GM19324 (cell line): ENCODE measurements at regions not wholly inside any gene's neighbourhood (a gene's known extent, or its start where the extent isn't known, plus 50 kb on each side); places are given as distances from the start of the nearest gene placed in this dataset.

Source experiments
- ATAC-seq: cut with Tn5 transposase; IDR thresholded peaks from one replicate; pipeline ENCODE4 v1.9.1; 2021; ENCODE audit warnings: mild to moderate bottlenecking, moderate library complexity; ENCODE audit not compliant: unreplicated experiment, low FRiP score

GRCh38 chr13:76715621-76716020, 170.6 kb downstream of the KCTD12 start:
- no peak for ATAC-seq

- no peak for ATAC-seq
Observed at GRCh38 chr13:76715075-76715474, 171.1 kb downstream of the KCTD12 start.

GRCh38 chr13:76713280-76713679, 172.9 kb downstream of the KCTD12 start:
- ATAC-seq: no peak

- no peak for ATAC-seq
Observed at GRCh38 chr13:76711550-76712182, 174.5 kb downstream of the KCTD12 start.

- no peak for ATAC-seq
Observed at GRCh38 chr13:76709851-76710250, 176.4 kb downstream of the KCTD12 start.

- ATAC-seq: no peak
Observed at GRCh38 chr13:76708138-76708688, 178.0 kb downstream of the KCTD12 start.

- ATAC-seq: no peak
Observed at GRCh38 chr13:76707360-76707759, 178.8 kb downstream of the KCTD12 start.

GRCh38 chr13:76703621-76704288, 182.4 kb downstream of the KCTD12 start:
- ATAC-seq: no peak

- no peak for ATAC-seq
Observed at GRCh38 chr13:76703216-76703615, 183.0 kb downstream of the KCTD12 start.

GRCh38 chr13:76697288-76697687, 188.9 kb downstream of the KCTD12 start:
- no peak for ATAC-seq

- no peak for ATAC-seq
Observed at GRCh38 chr13:76696370-76696769, 189.8 kb downstream of the KCTD12 start.

- ATAC-seq: no peak
Observed at GRCh38 chr13:76693086-76693485, 193.1 kb downstream of the KCTD12 start.

GRCh38 chr13:76692346-76692745, 193.9 kb downstream of the KCTD12 start:
- ATAC-seq: no peak

GRCh38 chr13:76690611-76691010, 195.6 kb downstream of the KCTD12 start:
- ATAC-seq: no peak

GRCh38 chr13:76687467-76687866, 198.7 kb downstream of the KCTD12 start:
- ATAC-seq: no peak

- ATAC-seq: no peak
Observed at GRCh38 chr13:76685938-76686337, 200.3 kb downstream of the KCTD12 start.

GRCh38 chr13:76684336-76684735, 201.9 kb downstream of the KCTD12 start:
- no peak for ATAC-seq

GRCh38 chr13:76683854-76684253, 202.4 kb downstream of the KCTD12 start:
- no peak for ATAC-seq

GRCh38 chr13:76683168-76683567, 203.0 kb downstream of the KCTD12 start:
- no peak for ATAC-seq

- no peak for ATAC-seq
Observed at GRCh38 chr13:76680112-76680511, 206.1 kb downstream of the KCTD12 start.

- ATAC-seq: no peak
Observed at GRCh38 chr13:76677043-76677442, 209.2 kb downstream of the KCTD12 start.

- ATAC-seq: no peak
Observed at GRCh38 chr13:76672420-76672819, 213.8 kb downstream of the KCTD12 start.
